ENCODE measurements at regions not wholly inside any gene's neighbourhood (a gene's known extent, or its start where the extent isn't known, plus 50 kb on each side); places are given as distances from the start of the nearest gene placed in this dataset.
A peak's percentile ranks its signal among the peaks of the same experiment; 100 is the strongest.

DNA sequence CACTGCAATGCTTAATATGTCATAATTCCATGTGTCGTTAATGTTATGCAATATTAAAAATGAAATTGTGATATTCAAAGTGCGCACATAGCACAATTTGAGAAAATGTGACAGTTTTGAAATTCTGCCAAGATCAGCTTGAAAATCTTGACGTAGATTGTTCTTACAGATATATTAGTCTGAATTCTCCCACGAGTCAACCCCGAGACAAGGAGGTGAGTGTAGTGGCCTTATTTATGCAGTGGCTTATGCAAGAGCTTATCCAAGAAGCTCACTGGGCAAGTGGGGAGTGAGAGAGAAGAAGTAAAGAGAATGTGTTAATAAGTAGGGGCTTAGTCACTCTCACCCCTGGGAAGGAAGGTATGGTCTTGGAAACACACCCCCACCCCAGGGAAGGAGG is 286.1 kb upstream of the STS start:
- no peaks in the 10 kb centered on the region for H3K9me3 ChIP-seq (ENCODE audit: low read depth)
- H3K27me3 ChIP-seq = no peaks in the 10 kb centered on the region
- no peak overlapping the region for H3K4me2 ChIP-seq
- H3K4me1 ChIP-seq (ENCODE audit: insufficient read depth) = no peaks in the 10 kb centered on the region
- TF ChIP-seq EZH2phosphoT487 (IDR thresholded peaks at IDR 0.05; ENCODE audit: low read depth, severe bottlenecking, unreplicated experiment) = no peak
- no peak for TF ChIP-seq EZH2 (IDR thresholded peaks at IDR 0.05; ENCODE audit: borderline replicate concordance)
- TF ChIP-seq, protein P1, sequence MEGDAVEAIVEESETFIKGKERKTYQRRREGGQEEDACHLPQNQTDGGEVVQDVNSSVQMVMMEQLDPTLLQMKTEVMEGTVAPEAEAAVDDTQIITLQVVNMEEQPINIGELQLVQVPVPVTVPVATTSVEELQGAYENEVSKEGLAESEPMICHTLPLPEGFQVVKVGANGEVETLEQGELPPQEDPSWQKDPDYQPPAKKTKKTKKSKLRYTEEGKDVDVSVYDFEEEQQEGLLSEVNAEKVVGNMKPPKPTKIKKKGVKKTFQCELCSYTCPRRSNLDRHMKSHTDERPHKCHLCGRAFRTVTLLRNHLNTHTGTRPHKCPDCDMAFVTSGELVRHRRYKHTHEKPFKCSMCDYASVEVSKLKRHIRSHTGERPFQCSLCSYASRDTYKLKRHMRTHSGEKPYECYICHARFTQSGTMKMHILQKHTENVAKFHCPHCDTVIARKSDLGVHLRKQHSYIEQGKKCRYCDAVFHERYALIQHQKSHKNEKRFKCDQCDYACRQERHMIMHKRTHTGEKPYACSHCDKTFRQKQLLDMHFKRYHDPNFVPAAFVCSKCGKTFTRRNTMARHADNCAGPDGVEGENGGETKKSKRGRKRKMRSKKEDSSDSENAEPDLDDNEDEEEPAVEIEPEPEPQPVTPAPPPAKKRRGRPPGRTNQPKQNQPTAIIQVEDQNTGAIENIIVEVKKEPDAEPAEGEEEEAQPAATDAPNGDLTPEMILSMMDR (IDR thresholded peaks at IDR 0.05; ENCODE audit: poor library complexity) = no peak
- 73% methylated on average over 5 of the region's 5 CpGs for WGBS (ENCODE audit: low lambda C conversion rate, missing lambda C conversion rate)
- H4K20me1 ChIP-seq (ENCODE audit: insufficient read depth, poor library complexity, severe bottlenecking) = no peaks in the 10 kb centered on the region
- no peak overlapping the region for H2AFZ ChIP-seq
- no peaks in the 10 kb centered on the region for H3K36me3 ChIP-seq (replicated peaks; ENCODE audit: insufficient read depth, low read depth)
- no peaks in the 10 kb centered on the region for H3K9me2 ChIP-seq (replicated peaks; ENCODE audit: insufficient read depth)
- H3K27ac ChIP-seq = no peak overlapping the region
- H3K4me3 ChIP-seq = no peak overlapping the region
- no peak for DNase-seq (ENCODE audit: low spot score)
- no peaks in the 10 kb centered on the region for H3K79me2 ChIP-seq

DNA sequence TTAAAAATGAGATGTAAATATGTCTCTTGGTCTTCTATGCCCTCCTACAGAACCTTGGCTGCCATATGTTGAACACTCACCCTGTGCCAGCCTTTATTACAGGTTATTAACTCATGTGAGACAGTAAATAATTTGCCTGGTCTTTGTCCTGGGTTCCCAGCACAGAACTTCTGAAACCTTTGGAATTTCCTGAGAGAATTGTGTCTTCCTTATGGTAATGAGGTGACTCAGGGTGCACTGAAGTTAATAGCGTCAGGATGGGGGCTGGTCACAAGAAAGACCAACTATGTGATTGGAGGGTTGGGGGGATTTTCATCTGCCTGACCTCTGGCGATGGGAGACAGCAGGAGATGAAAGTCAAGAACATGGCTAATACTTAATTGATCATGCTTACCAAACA is 289.8 kb upstream of the STS start:
- no peaks in the 10 kb centered on the region for H3K79me2 ChIP-seq
- no peak overlapping the region for H3K27ac ChIP-seq
- no peaks in the 10 kb centered on the region for H3K4me1 ChIP-seq (ENCODE audit: insufficient read depth)
- 76% methylated on average over 2 of the region's 2 CpGs for WGBS (ENCODE audit: low lambda C conversion rate, missing lambda C conversion rate)
- H3K4me3 ChIP-seq = no peak overlapping the region
- no peaks in the 10 kb centered on the region for H3K36me3 ChIP-seq (replicated peaks; ENCODE audit: insufficient read depth, low read depth)
- H3K27me3 ChIP-seq = no peaks in the 10 kb centered on the region
- no peaks in the 10 kb centered on the region for H3K9me3 ChIP-seq (ENCODE audit: low read depth)
- no peak for DNase-seq (ENCODE audit: low spot score)
- no peak for TF ChIP-seq EZH2 (IDR thresholded peaks at IDR 0.05; ENCODE audit: borderline replicate concordance)
- TF ChIP-seq, protein P1 (IDR thresholded peaks at IDR 0.05; ENCODE audit: poor library complexity) = no peak
- no peak for TF ChIP-seq EZH2phosphoT487 (IDR thresholded peaks at IDR 0.05; ENCODE audit: low read depth, severe bottlenecking, unreplicated experiment)
- no peaks in the 10 kb centered on the region for H4K20me1 ChIP-seq (ENCODE audit: insufficient read depth, poor library complexity, severe bottlenecking)
- no peak overlapping the region for H2AFZ ChIP-seq
- H3K9me2 ChIP-seq (replicated peaks; ENCODE audit: insufficient read depth) = no peaks in the 10 kb centered on the region
- H3K4me2 ChIP-seq = no peak overlapping the region

DNA sequence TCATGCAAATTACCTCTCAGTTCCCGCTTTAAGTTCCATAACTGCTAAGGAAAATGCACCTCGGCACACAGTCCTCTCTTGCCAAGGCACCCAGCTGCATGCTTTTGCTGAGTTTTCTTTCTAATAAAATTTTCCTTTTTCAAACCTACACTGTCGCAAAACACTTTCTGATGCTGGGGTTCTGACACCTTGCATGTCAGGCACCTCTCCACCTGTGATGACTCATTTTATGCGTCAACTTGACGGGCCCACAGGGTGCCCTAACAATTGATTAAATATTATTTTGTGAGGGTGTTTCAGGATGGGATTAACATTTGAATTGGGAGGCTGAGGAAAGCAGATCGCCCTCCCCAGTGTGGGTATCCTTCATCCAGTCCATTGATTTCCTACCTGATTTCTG is 291.0 kb upstream of the STS start:
- no peak for TF ChIP-seq EZH2phosphoT487 (IDR thresholded peaks at IDR 0.05; ENCODE audit: low read depth, severe bottlenecking, unreplicated experiment)
- TF ChIP-seq EZH2 (IDR thresholded peaks at IDR 0.05; ENCODE audit: borderline replicate concordance) = no peak
- TF ChIP-seq, protein P1 (IDR thresholded peaks at IDR 0.05; ENCODE audit: poor library complexity) = no peak
- no peaks in the 10 kb centered on the region for H3K9me2 ChIP-seq (replicated peaks; ENCODE audit: insufficient read depth)
- no peaks in the 10 kb centered on the region for H3K79me2 ChIP-seq
- no peak overlapping the region for H3K27ac ChIP-seq
- no peak overlapping the region for H2AFZ ChIP-seq
- no peaks in the 10 kb centered on the region for H3K4me1 ChIP-seq (ENCODE audit: insufficient read depth)
- DNase-seq (ENCODE audit: low spot score) = no peak
- no peak overlapping the region for H3K4me3 ChIP-seq
- no peaks in the 10 kb centered on the region for H3K9me3 ChIP-seq (ENCODE audit: low read depth)
- WGBS (ENCODE audit: low lambda C conversion rate, missing lambda C conversion rate) = 64% methylated on average over 6 of the region's 6 CpGs
- no peaks in the 10 kb centered on the region for H3K27me3 ChIP-seq
- H4K20me1 ChIP-seq (ENCODE audit: insufficient read depth, poor library complexity, severe bottlenecking) = no peaks in the 10 kb centered on the region
- H3K4me2 ChIP-seq = no peak overlapping the region
- H3K36me3 ChIP-seq (replicated peaks; ENCODE audit: insufficient read depth, low read depth) = no peaks in the 10 kb centered on the region

DNA sequence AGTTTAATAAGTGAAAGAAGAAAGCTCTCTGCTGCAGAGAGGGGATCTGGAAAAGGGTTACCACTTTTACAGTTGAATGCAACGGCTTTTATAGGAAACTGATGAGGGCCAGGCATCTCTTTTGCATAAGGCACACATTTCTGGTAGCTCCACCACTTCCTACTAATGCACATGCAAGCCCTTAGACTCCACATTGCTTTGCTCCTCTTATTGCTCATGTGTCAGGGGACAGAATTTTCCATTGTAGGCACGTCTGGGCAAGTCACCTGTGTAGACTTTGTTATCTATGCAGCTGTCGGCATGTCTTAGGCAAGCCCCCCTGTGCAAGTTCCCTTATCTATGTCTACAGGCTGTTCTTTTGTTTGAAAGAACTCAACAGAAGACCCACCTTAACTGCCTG is 294.6 kb upstream of the STS start:
- Histone ChIP-seq H3K36me3 (replicated peaks; ENCODE audit: insufficient read depth, low read depth) (no peaks in the 10 kb centered on the region), H3K79me2 (no peaks in the 10 kb centered on the region), H3K27me3 (no peaks in the 10 kb centered on the region), H3K9me3 (ENCODE audit: low read depth) (no peaks in the 10 kb centered on the region), H3K4me1 (ENCODE audit: insufficient read depth) (no peaks in the 10 kb centered on the region), H2AFZ (no peak overlapping the region), H3K27ac (no peak overlapping the region), H3K9me2 (replicated peaks; ENCODE audit: insufficient read depth) (no peaks in the 10 kb centered on the region), H4K20me1 (ENCODE audit: insufficient read depth, poor library complexity, severe bottlenecking) (no peaks in the 10 kb centered on the region), H3K4me2 (no peak overlapping the region), H3K4me3 (no peak overlapping the region)
- 44% methylated on average over 3 of the region's 3 CpGs for WGBS (ENCODE audit: low lambda C conversion rate, missing lambda C conversion rate)
- DNase-seq (ENCODE audit: low spot score) = peak; percentile 4
- no peak for TF ChIP-seq EZH2phosphoT487 (IDR thresholded peaks at IDR 0.05; ENCODE audit: low read depth, severe bottlenecking, unreplicated experiment)
- TF ChIP-seq, protein P1 (IDR thresholded peaks at IDR 0.05; ENCODE audit: poor library complexity) = no peak
- TF ChIP-seq EZH2 (IDR thresholded peaks at IDR 0.05; ENCODE audit: borderline replicate concordance) = no peak

Measured in hepatocyte (in vitro differentiated cells).